ENCODE measurements at regions not wholly inside any gene's neighbourhood (a gene's known extent, or its start where the extent isn't known, plus 50 kb on each side); places are given as distances from the start of the nearest gene placed in this dataset.

DNA sequence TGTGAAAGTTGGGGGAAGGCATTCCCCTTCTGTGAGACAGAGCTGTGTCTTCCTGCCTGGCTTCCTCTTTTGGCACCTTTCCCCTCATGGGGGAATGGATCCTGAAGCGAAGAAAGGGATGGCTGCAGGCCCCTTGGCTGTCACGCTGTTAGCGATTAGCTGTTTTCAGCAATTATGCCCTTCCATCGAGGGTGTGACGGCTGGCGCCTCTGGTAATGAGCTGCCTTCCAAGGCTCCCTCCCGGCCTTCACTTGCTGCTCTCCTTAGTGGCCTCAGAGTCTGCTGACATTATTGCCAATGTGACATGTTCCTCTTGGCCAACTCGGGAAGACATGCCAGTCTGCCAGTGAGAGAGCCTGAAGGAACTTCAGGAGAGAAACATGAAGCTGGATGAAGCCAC, 162.1 kb downstream of the ZIC5 start:
- Histone ChIP-seq H3K4me3 (ENCODE audit: low read depth, low read length) (no peak overlapping the region), H3K27me3 (replicated peaks; ENCODE audit: control insufficient read depth, insufficient read depth, low read length) (peaks cover 2% of the 10 kb centered on the region), H3K36me3 (ENCODE audit: control insufficient read depth, insufficient read depth, low read length) (no peaks in the 10 kb centered on the region), H3K9me3 (no peaks in the 10 kb centered on the region), H3K4me1 (0 out of 2 replicates have a peak, but pooled peaks cover 4% of the 10 kb centered on the region)
- Mint-ChIP-seq H3K27me3 (ENCODE audit: insufficient read depth, unreplicated experiment) (peaks cover 4% of the 10 kb centered on the region), H3K27ac (ENCODE audit: unreplicated experiment) (no peak overlapping the region), H3K4me1 (ENCODE audit: low read depth, unreplicated experiment) (no peaks in the 10 kb centered on the region), H3K36me3 (ENCODE audit: insufficient read depth, unreplicated experiment) (no peaks in the 10 kb centered on the region), H3K4me3 (ENCODE audit: unreplicated experiment) (no peak overlapping the region), H3K9me3 (ENCODE audit: unreplicated experiment) (no peaks in the 10 kb centered on the region)
- no peak for DNase-seq
- ChIA-PET POLR2A (no interaction called here), CTCF (interaction anchor here (0.8 kb wide), 1 partner anchor 231 kb away, joined by 3 read pairs; no protein-coding TSS in a partner anchor)
- intact Hi-C loops (cut with micrococcal nuclease; ENCODE audit: unreplicated experiment), result no loop called here
- TF ChIP-seq, protein P1, sequence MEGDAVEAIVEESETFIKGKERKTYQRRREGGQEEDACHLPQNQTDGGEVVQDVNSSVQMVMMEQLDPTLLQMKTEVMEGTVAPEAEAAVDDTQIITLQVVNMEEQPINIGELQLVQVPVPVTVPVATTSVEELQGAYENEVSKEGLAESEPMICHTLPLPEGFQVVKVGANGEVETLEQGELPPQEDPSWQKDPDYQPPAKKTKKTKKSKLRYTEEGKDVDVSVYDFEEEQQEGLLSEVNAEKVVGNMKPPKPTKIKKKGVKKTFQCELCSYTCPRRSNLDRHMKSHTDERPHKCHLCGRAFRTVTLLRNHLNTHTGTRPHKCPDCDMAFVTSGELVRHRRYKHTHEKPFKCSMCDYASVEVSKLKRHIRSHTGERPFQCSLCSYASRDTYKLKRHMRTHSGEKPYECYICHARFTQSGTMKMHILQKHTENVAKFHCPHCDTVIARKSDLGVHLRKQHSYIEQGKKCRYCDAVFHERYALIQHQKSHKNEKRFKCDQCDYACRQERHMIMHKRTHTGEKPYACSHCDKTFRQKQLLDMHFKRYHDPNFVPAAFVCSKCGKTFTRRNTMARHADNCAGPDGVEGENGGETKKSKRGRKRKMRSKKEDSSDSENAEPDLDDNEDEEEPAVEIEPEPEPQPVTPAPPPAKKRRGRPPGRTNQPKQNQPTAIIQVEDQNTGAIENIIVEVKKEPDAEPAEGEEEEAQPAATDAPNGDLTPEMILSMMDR (IDR thresholded peaks at IDR 0.05; ENCODE audit: insufficient read depth in 1 of 2, low read depth in 1 of 2, low read length in 1 of 2, severe bottlenecking in 1 of 2, unreplicated experiment in 1 of 2), result no peak
- BruUV-seq (replicated peaks), result no TSS peak

DNA sequence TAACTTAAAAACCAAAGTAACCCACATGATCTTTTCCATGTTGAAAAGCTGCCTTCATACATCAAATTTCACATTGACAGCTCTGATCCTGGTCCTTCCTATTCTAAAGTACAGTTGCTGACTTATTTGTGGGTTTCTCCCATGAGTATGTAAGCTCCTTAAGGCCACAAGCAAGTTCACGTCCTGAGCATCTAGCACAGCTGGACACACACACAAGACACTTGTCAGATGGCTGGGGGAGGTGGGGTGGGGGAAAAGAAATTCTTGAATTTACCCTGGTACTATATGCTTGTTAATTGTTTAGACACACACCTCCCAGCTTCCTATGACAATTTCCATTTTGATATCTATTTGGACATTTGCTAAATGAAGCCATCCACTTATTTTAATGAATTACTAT, 162.8 kb downstream of the ZIC5 start:
- H3K4me3 Mint-ChIP-seq (ENCODE audit: unreplicated experiment), result no peak overlapping the region
- no TSS peak for BruUV-seq (replicated peaks)

DNA sequence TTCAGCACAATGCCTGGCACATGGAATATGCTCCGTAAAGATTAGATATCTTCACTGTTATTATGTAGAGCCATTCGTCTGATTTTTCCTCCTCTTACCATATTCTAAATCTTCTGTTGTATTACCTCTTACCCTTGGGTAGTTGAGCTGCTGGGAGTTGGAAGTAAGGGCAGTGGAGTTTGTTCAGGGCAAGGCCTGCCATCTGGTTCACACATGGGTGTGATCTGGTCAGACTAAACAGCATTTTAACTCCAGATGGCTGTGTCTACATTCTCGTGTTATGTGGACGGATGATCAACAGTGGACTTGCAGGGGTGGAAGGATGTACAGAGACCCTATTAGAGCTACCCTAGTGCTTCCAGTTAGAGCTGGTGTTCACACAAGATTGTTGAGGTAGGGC, 164.9 kb downstream of the ZIC5 start:
- H3K36me3 Mint-ChIP-seq (ENCODE audit: insufficient read depth, unreplicated experiment), result no peaks in the 10 kb centered on the region
- H3K4me1 Mint-ChIP-seq (ENCODE audit: low read depth, unreplicated experiment), result no peaks in the 10 kb centered on the region
- peaks cover 4% of the 10 kb centered on the region for H3K27me3 Mint-ChIP-seq (ENCODE audit: insufficient read depth, unreplicated experiment)
- 0 out of 2 replicates have a peak, but pooled peaks cover 4% of the 10 kb centered on the region for H3K4me1 ChIP-seq
- no peak overlapping the region for H3K4me3 Mint-ChIP-seq (ENCODE audit: unreplicated experiment)
- H3K27ac Mint-ChIP-seq (ENCODE audit: unreplicated experiment), result no peak overlapping the region
- H3K36me3 ChIP-seq (ENCODE audit: control insufficient read depth, insufficient read depth, low read length), result no peaks in the 10 kb centered on the region
- intact Hi-C loops (cut with micrococcal nuclease; ENCODE audit: unreplicated experiment), result no loop called here
- H3K9me3 Mint-ChIP-seq (ENCODE audit: unreplicated experiment), result no peaks in the 10 kb centered on the region
- DNase-seq, result no peak
- CTCF ChIA-PET, result interaction anchor here (0.6 kb wide), 1 partner anchor 25 kb away, joined by 3 read pairs; no protein-coding TSS in a partner anchor
- BruUV-seq (replicated peaks), result no TSS peak
- H3K27me3 ChIP-seq (replicated peaks; ENCODE audit: control insufficient read depth, insufficient read depth, low read length), result peaks cover 2% of the 10 kb centered on the region
- no peak overlapping the region for H3K4me3 ChIP-seq (ENCODE audit: low read depth, low read length)
- TF ChIP-seq, protein P1 (IDR thresholded peaks at IDR 0.05; ENCODE audit: insufficient read depth in 1 of 2, low read depth in 1 of 2, low read length in 1 of 2, severe bottlenecking in 1 of 2, unreplicated experiment in 1 of 2), result no peak
- H3K9me3 ChIP-seq, result no peaks in the 10 kb centered on the region
- POLR2A ChIA-PET, result no interaction called here

More for the DNA sequence above, 162.8 kb downstream of the ZIC5 start:
- H3K4me1 Mint-ChIP-seq (ENCODE audit: low read depth, unreplicated experiment), result no peaks in the 10 kb centered on the region
- intact Hi-C loops (cut with micrococcal nuclease; ENCODE audit: unreplicated experiment), result no loop called here
- DNase-seq, result no peak
- no peak overlapping the region for H3K27ac Mint-ChIP-seq (ENCODE audit: unreplicated experiment)
- no peaks in the 10 kb centered on the region for H3K36me3 Mint-ChIP-seq (ENCODE audit: insufficient read depth, unreplicated experiment)
- POLR2A ChIA-PET, result no interaction called here
- H3K27me3 ChIP-seq (replicated peaks; ENCODE audit: control insufficient read depth, insufficient read depth, low read length), result peaks cover 2% of the 10 kb centered on the region
- CTCF ChIA-PET, result no interaction called here
- H3K4me3 ChIP-seq (ENCODE audit: low read depth, low read length), result no peak overlapping the region
- H3K9me3 ChIP-seq, result no peaks in the 10 kb centered on the region
- no peaks in the 10 kb centered on the region for H3K9me3 Mint-ChIP-seq (ENCODE audit: unreplicated experiment)
- H3K36me3 ChIP-seq (ENCODE audit: control insufficient read depth, insufficient read depth, low read length), result no peaks in the 10 kb centered on the region
- TF ChIP-seq, protein P1 (IDR thresholded peaks at IDR 0.05; ENCODE audit: insufficient read depth in 1 of 2, low read depth in 1 of 2, low read length in 1 of 2, severe bottlenecking in 1 of 2, unreplicated experiment in 1 of 2), result no peak
- peaks cover 4% of the 10 kb centered on the region for H3K27me3 Mint-ChIP-seq (ENCODE audit: insufficient read depth, unreplicated experiment)
- H3K4me1 ChIP-seq, result 0 out of 2 replicates have a peak, but pooled peaks cover 4% of the 10 kb centered on the region
